OCI-LY1 (cell line): ENCODE measurements at regions not wholly inside any gene's neighbourhood (a gene's known extent, or its start where the extent isn't known, plus 50 kb on each side); places are given as distances from the start of the nearest gene placed in this dataset.

ENCODE experiments used
- H2AFZ ChIP-seq: fragments of 200-600 bp; sonication (generic), shearing (Covaris generic); 2 replicates; pipeline ENCODE4 v1.6.0; 2014; ENCODE audit warnings: antibody characterized with exemption, mild to moderate bottlenecking, low read length
- H3F3A ChIP-seq: fragments of 200-600 bp; sonication (generic), shearing (Covaris generic); 2 replicates; pipeline ENCODE4 v1.6.0; 2014; ENCODE audit warnings: mild to moderate bottlenecking, antibody characterized with exemption, low read length, moderate library complexity; ENCODE audit not compliant: insufficient read depth
- H3K27ac ChIP-seq: fragments of 200-600 bp; sonication (generic); 2 replicates; pipeline ENCODE4 v1.5.1; 2014; ENCODE audit warnings: low read length, mixed run types, mild to moderate bottlenecking, low read depth; ENCODE audit not compliant: poor library complexity, severe bottlenecking
- H3K27me3 ChIP-seq: fragments of 200-600 bp; sonication (generic); 2 replicates; pipeline ENCODE4 v1.6.0; 2014; ENCODE audit warnings: antibody characterized with exemption, mild to moderate bottlenecking, low read length, moderate library complexity; ENCODE audit not compliant: insufficient read depth
- H3K36me3 ChIP-seq: fragments of 200-600 bp; sonication (generic); 2 replicates; pipeline ENCODE4 v1.6.1; 2014; ENCODE audit warnings: mild to moderate bottlenecking, antibody characterized with exemption, low read length, moderate library complexity, mixed read lengths; ENCODE audit not compliant: insufficient read depth
- H3K4me1 ChIP-seq: fragments of 200-600 bp; sonication (generic); 2 replicates; pipeline ENCODE4 v1.5.1; 2014; ENCODE audit warnings: mild to moderate bottlenecking, low read length, moderate library complexity; ENCODE audit not compliant: insufficient read depth, severe bottlenecking
- H3K4me2 ChIP-seq: fragments of 200-600 bp; sonication (generic), shearing (Covaris generic); 2 replicates; pipeline ENCODE4 v1.6.1; 2014; ENCODE audit warnings: low read length
- H3K4me3 ChIP-seq: fragments of 200-600 bp; sonication (generic); 2 replicates; pipeline ENCODE4 v1.5.1; 2014; ENCODE audit warnings: low read length, low read depth, mild to moderate bottlenecking, mixed read lengths; ENCODE audit not compliant: poor library complexity, severe bottlenecking
- H3K79me2 ChIP-seq: fragments of 200-600 bp; shearing (Covaris generic); 2 replicates; pipeline ENCODE4 v1.6.1; 2016; ENCODE audit warnings: mixed run types, low read length, mixed read lengths; ENCODE audit not compliant: insufficient read depth
- H3K9ac ChIP-seq: fragments of 200-600 bp; sonication (generic), shearing (Covaris generic); 2 replicates; pipeline ENCODE4 v1.6.1; 2014; ENCODE audit warnings: mild to moderate bottlenecking, low read length, mixed read lengths
- H3K9me2 ChIP-seq: fragments of 200-600 bp; sonication (generic), shearing (Covaris generic); 2 replicates; pipeline ENCODE4 v1.6.1; 2014; ENCODE audit warnings: low read depth, mild to moderate bottlenecking, low read length, mixed read lengths
- H3K9me3 ChIP-seq: fragments of 200-600 bp; shearing (Covaris generic); 2 replicates; pipeline ENCODE4 v1.6.1; 2014; ENCODE audit warnings: low read length, mixed read lengths
- H4K20me1 ChIP-seq: fragments of 200-600 bp; sonication (generic), shearing (Covaris generic); 2 replicates; pipeline ENCODE4 v1.6.0; 2016; ENCODE audit warnings: mild to moderate bottlenecking, low read length; ENCODE audit not compliant: insufficient read depth
- EZH2 ChIP-seq: fragments of 200-600 bp; sonication (generic), shearing (Covaris generic); IDR thresholded peaks from 2 replicates; pipeline ENCODE4 v1.8.0; 2017; ENCODE audit warnings: borderline replicate concordance, mixed run types, mild to moderate bottlenecking, antibody characterized with exemption, low read length, moderate library complexity, mixed read lengths
- TF ChIP-seq, protein P1 (sequence below): fragments of 200-600 bp; sonication (generic), shearing (Covaris generic); IDR thresholded peaks from 2 replicates; pipeline ENCODE4 v1.5.1; 2017; ENCODE audit warnings: mild to moderate bottlenecking, antibody characterized with exemption, low read length, moderate library complexity, mixed read lengths

- Histone ChIP-seq H3K36me3 (no peaks in the 10 kb centered on the region), H3K9me3 (no peaks in the 10 kb centered on the region), H3K9ac (no peak overlapping the region), H3K4me1 (no peaks in the 10 kb centered on the region), H3K4me3 (no peak overlapping the region), H3F3A (no peaks in the 10 kb centered on the region), H2AFZ (no peak overlapping the region), H3K27me3 (no peaks in the 10 kb centered on the region), H3K4me2 (no peak overlapping the region), H3K27ac (no peak overlapping the region), H3K79me2 (no peaks in the 10 kb centered on the region), H4K20me1 (no peaks in the 10 kb centered on the region), H3K9me2 (no peaks in the 10 kb centered on the region)
- TF ChIP-seq, protein P1, sequence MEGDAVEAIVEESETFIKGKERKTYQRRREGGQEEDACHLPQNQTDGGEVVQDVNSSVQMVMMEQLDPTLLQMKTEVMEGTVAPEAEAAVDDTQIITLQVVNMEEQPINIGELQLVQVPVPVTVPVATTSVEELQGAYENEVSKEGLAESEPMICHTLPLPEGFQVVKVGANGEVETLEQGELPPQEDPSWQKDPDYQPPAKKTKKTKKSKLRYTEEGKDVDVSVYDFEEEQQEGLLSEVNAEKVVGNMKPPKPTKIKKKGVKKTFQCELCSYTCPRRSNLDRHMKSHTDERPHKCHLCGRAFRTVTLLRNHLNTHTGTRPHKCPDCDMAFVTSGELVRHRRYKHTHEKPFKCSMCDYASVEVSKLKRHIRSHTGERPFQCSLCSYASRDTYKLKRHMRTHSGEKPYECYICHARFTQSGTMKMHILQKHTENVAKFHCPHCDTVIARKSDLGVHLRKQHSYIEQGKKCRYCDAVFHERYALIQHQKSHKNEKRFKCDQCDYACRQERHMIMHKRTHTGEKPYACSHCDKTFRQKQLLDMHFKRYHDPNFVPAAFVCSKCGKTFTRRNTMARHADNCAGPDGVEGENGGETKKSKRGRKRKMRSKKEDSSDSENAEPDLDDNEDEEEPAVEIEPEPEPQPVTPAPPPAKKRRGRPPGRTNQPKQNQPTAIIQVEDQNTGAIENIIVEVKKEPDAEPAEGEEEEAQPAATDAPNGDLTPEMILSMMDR: no peak
- no peak for TF ChIP-seq EZH2
These were observed 122.8 kb downstream of the SKIDA1 start for GRCh38 chr10:21402606-21403083.

- Histone ChIP-seq H3K9me3 (no peaks in the 10 kb centered on the region), H3K27me3 (no peaks in the 10 kb centered on the region)
These were observed 124.3 kb downstream of the SKIDA1 start for GRCh38 chr10:21401196-21401595.

GRCh38 chr10:21399392-21400035 lies 126.0 kb downstream of the SKIDA1 start:
- Histone ChIP-seq H3K9me2 (no peaks in the 10 kb centered on the region), H3K4me1 (no peaks in the 10 kb centered on the region), H3K27me3 (no peaks in the 10 kb centered on the region), H3K4me2 (no peak overlapping the region), H4K20me1 (no peaks in the 10 kb centered on the region), H2AFZ (no peak overlapping the region), H3K36me3 (no peaks in the 10 kb centered on the region), H3K79me2 (no peaks in the 10 kb centered on the region), H3K4me3 (no peak overlapping the region), H3K27ac (no peak overlapping the region), H3K9ac (no peak overlapping the region), H3K9me3 (no peaks in the 10 kb centered on the region), H3F3A (no peaks in the 10 kb centered on the region)
- TF ChIP-seq, protein P1: no peak
- TF ChIP-seq EZH2: no peak

More at GRCh38 chr10:21401196-21401595, 124.3 kb downstream of the SKIDA1 start:
- no peaks in the 10 kb centered on the region for H3F3A ChIP-seq
- no peaks in the 10 kb centered on the region for H3K4me1 ChIP-seq
- no peaks in the 10 kb centered on the region for H3K36me3 ChIP-seq
- H3K27ac ChIP-seq: no peak overlapping the region
- no peaks in the 10 kb centered on the region for H3K79me2 ChIP-seq
- H3K9me2 ChIP-seq: no peaks in the 10 kb centered on the region
- TF ChIP-seq EZH2: no peak
- TF ChIP-seq, protein P1: no peak
- H3K4me3 ChIP-seq: no peak overlapping the region
- H4K20me1 ChIP-seq: no peaks in the 10 kb centered on the region
- no peak overlapping the region for H3K4me2 ChIP-seq
- H2AFZ ChIP-seq: no peak overlapping the region
- no peak overlapping the region for H3K9ac ChIP-seq
